A673 (cell line): ENCODE measurements at regions not wholly inside any gene's neighbourhood (a gene's known extent, or its start where the extent isn't known, plus 50 kb on each side); places are given as distances from the start of the nearest gene placed in this dataset.

ENCODE experiments used
- EZH2 ChIP-seq: fragments of 200-600 bp; sonication (generic); IDR thresholded peaks from 2 replicates; pipeline ENCODE4 v1.6.1; 2017; ENCODE audit warnings: borderline replicate concordance, low read depth, mild to moderate bottlenecking, mixed read lengths, antibody characterized with exemption, low read length; ENCODE audit not compliant: poor library complexity, severe bottlenecking
- TF ChIP-seq, protein P1 (sequence below): fragments of 300-800, 200-600 bp; sonication (generic); conservative IDR thresholded peaks from 2 replicates; pipeline ENCODE4 v1.5.1; 2017; ENCODE audit warnings: low read depth, mild to moderate bottlenecking, antibody characterized with exemption, low read length, moderate library complexity, mixed read lengths

DNA sequence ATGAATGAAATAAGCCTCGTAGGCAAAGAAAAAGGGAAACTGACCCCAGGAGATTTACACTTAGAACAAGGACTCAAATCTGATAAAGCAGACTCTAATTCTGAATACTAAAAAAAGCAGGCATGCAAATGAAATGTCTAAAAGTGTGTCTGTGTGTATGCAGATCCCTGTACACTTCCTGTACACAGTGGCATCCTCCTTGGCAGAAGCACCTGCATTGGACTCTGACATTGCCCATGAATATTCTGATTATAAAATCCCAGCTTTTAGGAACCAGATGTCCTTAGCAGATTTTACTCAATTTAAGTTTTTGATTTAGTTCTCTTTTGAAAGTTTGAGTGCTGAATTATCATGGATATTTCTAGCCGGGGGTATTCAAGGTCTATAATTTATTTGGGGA, 306.0 kb upstream of the CDH8 start:
- TF ChIP-seq, protein P1, sequence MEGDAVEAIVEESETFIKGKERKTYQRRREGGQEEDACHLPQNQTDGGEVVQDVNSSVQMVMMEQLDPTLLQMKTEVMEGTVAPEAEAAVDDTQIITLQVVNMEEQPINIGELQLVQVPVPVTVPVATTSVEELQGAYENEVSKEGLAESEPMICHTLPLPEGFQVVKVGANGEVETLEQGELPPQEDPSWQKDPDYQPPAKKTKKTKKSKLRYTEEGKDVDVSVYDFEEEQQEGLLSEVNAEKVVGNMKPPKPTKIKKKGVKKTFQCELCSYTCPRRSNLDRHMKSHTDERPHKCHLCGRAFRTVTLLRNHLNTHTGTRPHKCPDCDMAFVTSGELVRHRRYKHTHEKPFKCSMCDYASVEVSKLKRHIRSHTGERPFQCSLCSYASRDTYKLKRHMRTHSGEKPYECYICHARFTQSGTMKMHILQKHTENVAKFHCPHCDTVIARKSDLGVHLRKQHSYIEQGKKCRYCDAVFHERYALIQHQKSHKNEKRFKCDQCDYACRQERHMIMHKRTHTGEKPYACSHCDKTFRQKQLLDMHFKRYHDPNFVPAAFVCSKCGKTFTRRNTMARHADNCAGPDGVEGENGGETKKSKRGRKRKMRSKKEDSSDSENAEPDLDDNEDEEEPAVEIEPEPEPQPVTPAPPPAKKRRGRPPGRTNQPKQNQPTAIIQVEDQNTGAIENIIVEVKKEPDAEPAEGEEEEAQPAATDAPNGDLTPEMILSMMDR: no peak
- no peak for TF ChIP-seq EZH2
